ENCODE measurements at regions not wholly inside any gene's neighbourhood (a gene's known extent, or its start where the extent isn't known, plus 50 kb on each side); places are given as distances from the start of the nearest gene placed in this dataset.

- TF ChIP-seq CHD7 (IDR thresholded peaks at IDR 0.05; ENCODE audit: insufficient replicate concordance, low read length), result no peak
Measured at GRCh38 chr5:15133456-15133965, 261.9 kb upstream of the ANKH start (continued).

Data from H1 (cell line).